ENCODE measurements at regions not wholly inside any gene's neighbourhood (a gene's known extent, or its start where the extent isn't known, plus 50 kb on each side); places are given as distances from the start of the nearest gene placed in this dataset.
"Not testable (repeated sequence)": the region's sequence is repeated elsewhere in the genome, so short reads cannot be mapped to it uniquely, and the experiment has no call there.

DNA sequence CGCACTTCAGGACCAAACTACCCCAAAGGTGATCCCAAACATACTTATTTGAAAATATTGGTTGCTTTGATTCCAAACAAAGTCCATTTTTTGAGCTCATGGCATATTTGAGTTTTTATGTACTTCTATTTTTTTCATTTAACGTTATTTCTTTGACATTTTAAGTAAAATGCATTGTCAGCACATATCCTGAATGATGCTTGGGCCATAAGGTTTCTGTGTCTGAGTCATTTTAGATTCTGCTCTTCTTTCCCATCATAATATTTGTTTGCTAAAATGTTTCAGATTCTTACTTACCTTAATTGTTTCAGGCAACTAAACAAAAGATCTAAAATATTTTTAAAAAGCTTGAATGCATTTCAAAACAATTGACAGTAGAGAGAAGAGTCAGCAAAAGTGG lies 998.2 kb downstream of the REEP3 start:
- ATAC-seq, result no peak
- intact Hi-C loops (cut with DNase I), result no loop called here
- no peak for DNase-seq (ENCODE audit: low spot score)

DNA sequence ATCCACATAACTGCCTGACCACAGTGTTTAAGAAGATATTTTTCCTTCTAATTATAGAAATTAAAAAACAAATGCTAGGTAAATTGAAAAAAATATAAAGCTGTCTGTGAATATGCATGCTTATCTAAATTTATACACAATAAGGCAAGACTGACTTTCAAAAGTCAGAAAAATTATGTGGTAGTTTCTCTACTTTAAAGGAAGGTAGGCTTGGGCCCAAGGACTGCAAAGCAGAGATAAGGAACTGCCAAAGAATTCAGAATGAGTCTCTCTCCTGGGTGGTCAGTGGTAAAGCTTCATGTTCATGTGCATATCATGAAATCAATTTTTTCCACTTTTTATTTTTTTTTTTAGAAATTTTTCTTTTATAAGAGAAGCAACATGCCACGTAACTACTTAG lies 998.6 kb downstream of the REEP3 start:
- intact Hi-C loops (cut with DNase I), result no loop called here
- ATAC-seq (no peak), DNase-seq (ENCODE audit: low spot score) (no peak)

DNA sequence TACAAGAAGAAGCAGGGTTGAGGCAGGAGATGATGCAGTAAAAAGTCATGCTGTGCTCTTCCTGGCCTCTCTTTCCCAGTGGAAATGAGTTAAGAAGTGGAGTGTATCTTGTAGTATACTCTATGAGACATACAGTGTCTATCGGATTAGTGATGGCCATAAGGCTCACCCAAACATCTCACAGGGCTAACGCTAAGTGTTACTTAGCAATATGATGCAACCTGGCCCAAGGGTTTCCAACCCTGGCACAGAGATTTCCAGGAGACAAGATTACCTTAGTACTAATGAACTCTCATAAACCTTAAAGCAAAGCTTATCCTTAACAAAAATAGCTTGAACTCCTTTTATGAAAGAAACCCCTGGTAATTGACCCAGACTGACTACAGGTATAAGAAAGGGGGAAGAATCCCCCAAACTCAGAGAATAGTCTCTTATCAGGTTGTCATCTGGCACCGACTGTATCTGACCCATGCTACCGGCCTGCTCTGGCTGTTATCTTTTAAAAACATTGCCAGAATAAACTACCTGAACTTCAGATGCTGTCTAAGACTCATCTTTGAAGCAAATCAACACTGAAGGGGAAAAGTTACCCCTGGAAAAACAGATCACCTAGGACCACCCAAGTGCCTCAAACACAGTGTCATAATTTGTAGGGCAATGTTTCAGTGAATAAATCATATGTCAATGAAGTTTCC lies 1002.0 kb downstream of the REEP3 start:
- no peak for ATAC-seq
- intact Hi-C loops (cut with DNase I), result no loop called here
- DNase-seq (ENCODE audit: low spot score), result no peak

DNA sequence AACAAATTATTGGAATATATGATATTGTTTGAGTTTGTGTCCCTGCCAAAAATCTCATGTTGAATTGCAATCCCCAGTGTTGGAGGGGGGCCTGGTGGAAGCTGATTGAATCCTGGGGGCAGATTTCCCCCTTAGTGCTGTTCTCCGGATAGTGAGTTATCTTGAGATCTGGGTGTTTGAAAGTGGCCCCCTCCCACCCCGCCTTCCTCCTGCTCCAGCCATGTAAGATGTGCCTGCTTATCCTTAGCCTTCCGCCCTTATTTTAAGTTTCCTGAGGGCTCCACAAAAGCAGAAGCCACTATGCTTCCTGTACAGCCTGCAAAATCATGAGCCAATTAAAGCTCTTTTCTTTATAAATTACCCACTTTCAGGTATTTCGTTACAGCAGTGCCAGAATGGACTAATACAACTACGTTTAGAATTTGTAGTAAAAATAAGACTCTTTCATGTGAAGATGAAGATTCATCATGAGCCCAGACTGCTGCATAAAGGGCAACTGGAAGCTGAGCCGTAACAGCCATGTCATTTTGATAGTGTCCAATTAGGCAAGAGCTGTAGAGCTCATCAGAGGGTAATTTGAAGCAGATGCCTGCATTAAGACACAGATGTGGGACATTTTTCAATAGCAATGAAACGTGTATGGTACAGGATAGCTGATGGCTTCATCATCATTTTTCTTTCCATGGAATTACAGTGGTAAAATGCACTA lies 1007.2 kb downstream of the REEP3 start:
- intact Hi-C loops (cut with DNase I), result no loop called here
- DNase-seq (ENCODE audit: low spot score), result no peak
- ATAC-seq, result no peak

DNA sequence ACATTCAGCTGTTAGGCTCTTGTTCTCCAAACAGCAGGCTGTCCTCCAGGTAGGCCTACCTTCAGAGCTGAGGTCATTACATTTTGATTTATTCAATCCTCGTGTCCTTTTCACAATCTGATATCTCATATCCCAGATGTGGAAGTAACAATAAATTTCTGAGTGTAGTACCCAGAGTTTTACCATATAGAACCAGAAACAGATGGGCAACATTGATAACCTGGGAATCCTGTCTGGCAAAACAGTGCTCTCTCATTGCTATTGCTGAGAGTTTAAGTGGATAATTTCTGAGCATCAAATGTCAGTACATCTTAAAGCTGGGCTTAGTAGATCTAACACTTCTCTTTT lies 1007.8 kb downstream of the REEP3 start:
- intact Hi-C loops (cut with DNase I), result no loop called here
- ATAC-seq (no peak), DNase-seq (ENCODE audit: low spot score) (no peak)

DNA sequence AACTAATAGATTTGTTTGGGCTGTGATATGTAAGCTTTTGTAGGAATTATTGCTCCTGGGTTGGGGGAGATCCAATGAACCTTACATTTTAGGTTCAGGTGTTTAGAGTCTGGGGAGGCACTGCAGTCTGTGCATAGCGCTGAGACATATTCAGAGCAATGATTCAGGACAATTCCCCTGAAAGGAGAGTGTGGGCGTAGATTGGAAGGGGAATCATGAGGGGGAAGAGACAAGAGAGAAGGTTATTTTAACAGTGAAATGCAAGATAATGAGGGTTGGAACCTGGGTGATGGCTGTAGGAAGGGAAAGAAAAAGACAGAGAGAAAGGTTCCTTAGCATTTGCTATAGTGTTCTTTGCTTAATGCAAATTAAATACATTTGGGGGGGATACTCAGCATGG lies 1013.4 kb downstream of the REEP3 start:
- ATAC-seq, result no peak
- intact Hi-C loops (cut with DNase I), result no loop called here
- no peak for DNase-seq (ENCODE audit: low spot score)

DNA sequence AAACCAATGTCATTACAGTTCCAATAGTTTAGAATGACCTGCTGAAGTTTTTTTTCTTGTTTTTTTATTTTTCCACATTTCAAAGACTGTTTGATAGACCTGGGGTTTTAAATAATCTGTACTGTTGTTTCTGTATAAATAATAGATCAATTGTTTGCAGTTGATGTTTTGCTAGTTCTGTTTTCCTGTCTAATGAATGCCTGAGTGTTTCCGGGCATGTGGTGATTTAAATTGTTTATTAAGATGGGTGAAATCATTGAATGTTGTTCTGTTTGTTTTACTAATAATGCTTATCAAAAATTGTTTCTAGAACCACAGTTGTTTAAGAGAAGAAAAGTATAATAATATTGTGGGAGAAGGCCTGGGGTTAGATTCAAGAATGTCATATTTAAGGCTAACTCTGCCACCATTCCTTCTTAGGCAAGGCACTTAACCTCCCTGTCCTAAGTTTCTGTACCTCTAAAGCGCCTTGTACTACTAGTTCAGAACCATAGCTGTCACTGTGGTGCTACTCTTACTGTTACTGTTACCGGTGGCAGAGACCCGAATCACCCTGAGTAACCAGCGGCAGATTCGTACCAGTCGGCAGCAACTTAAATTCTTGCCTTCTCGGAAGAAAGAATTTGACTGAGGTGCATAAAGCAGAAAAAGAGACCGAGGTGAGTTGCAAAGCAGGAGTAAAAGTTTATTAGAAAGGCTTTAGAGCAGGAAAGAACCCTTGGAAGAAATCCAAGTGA lies 1014.1 kb downstream of the REEP3 start:
- DNase-seq (ENCODE audit: low spot score) (no peak), ATAC-seq (no peak)
- intact Hi-C loops (cut with DNase I), result no loop called here

DNA sequence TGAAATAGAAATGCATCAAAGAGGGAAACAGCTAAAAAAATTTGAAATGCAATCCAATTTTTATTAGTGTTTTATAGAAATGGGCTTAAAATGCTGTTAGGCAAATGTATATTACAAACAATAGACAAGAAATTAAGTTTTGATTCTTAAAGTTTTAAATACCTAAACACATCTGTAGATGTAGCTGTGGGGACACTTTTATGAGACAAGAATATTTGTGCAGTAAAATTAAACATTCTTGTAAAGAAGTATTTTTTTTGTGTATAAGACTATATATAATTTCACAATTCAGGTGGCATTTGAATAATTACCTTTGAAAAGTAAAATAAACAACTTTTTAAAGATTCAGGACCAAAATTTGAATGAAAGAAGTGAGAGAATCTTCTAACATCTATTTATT lies 1015.9 kb downstream of the REEP3 start:
- DNase-seq (ENCODE audit: low spot score), result no peak
- intact Hi-C loops (cut with DNase I), result no loop called here
- no peak for ATAC-seq

DNA sequence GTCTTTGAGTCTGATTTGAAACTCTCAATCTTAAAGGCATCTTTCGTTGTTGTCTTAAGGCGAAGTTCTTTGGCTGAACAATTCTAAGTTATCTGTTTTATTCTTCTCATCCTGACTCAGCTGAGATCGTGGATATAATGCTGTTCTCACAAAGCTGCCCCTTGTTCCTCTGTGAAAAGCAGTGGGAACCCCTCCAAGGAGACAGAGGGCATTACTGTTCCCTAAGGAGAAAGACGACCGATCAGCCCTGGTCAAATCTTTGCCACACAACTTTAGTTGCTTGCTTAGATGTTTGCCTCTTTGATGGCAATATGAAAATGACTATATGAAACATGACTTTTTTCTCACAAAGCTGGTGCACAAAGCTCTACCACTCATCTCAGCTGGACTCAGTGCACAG lies 1016.7 kb downstream of the REEP3 start:
- intact Hi-C loops (cut with DNase I), result no loop called here
- ATAC-seq (no peak), DNase-seq (ENCODE audit: low spot score) (no peak)

DNA sequence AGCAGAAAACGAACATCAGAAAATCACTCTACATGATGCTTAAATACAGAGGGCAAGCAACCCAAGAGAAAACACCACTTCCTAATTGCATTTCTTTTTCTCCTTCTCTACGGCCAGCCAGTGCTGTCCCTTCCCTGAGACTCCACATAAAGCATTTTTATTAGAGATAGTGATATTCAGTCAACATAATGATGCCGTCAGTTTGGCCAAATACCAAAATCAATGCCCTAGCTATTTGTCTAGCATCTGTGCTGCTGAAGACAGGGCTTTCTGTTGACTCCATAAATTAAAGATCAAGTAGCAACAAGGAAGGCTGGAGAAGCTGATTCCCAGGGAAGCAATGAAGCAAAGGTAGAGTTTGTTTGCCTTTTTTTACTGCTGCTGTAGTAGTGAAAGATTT lies 1024.9 kb downstream of the REEP3 start:
- intact Hi-C loops (cut with DNase I), result no loop called here
- DNase-seq (ENCODE audit: low spot score) (no peak), ATAC-seq (no peak)

DNA sequence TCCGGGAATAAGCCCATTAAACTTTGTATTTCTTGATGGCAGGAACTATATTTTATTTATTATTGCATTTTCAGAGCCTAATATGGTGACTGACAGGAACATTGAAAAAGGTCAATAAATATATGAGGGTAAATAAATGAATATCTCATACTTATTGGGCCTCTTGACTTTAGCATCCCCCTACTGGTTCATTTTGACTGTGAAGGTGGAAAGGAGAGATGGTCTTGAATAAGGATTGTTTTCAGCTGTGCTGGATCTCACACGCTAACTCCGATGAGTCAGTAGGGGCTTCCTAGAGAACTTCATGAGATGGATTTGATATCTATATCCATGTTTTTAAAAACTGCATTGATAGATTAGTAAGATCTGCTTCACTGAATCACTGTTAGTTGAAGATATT lies 1026.0 kb downstream of the REEP3 start:
- intact Hi-C loops (cut with DNase I), result no loop called here
- ATAC-seq (no peak), DNase-seq (ENCODE audit: low spot score) (no peak)

DNA sequence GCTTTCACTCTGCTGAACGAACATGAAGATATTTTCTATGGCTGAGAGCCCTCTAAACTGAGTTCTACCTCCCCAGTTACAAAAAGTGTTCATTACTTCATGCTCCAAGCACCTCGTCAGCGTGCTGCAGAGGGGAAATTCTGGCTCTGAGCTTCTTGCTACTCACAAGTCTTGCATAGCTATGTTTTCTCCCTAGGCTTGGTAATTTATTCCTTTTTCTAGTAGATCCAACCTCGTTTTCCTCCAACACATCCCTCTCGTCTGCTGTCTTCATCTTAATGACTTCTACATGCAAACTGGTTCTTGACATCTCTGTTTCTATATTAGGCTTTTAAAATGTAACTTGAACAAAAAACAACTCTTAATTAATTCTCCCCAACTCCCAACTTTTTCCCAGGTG lies 1034.5 kb downstream of the REEP3 start:
- intact Hi-C loops (cut with DNase I), result no loop called here
- DNase-seq (ENCODE audit: low spot score), result no peak
- ATAC-seq, result no peak

DNA sequence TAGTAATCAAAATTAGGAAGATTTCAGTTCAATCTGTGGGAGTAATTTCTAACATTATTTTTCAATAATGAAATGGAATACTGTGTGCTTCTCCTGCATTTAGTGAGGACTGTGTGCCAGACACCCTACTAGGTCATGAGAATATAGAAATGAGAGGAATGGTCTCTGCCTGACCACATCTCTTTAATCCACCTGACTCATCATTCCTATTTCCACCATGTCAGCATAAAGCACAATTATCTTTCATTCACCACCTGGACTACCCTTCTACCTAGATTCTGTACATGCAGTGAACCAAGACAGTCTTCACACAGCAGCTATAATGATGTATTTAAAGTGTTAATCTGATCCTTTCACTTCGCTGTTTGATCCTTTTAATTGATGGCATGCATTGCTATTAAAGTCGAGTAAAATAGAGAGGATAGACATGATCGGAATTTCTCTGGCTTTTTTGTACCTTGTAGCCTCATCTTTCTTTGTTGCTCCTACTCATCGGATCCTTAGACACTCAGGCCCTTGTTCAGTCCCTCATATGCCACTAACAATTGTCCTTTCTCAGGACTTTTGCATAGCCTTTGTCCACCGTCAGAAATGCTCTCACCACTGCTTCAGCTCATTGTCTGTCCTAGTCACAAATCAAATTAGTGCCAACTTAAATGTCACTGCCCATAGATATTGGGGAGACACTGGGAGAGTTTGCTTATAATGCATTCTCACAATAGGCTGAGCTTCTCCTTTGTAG lies 1037.1 kb downstream of the REEP3 start:
- ATAC-seq, result no peak
- DNase-seq (ENCODE audit: low spot score), result no peak
- intact Hi-C loops (cut with DNase I), result no loop called here

DNA sequence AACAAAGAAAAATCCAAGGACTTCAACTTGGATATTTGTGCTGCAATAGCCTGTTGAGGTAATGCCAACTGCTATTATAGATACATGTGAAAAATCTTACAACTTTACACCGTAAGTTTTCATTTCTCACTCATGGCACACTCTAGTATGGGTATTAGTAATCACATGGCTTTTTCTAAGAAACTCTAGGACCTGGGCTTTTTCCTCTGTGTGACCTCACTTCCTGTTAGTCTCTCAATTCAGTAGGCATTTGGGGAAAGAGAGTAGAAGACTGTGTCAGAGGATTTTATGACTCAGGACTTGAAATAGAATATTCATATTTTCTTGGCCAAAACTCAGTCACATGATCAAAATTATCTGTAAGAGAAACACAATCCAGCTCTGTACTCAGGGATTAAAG lies 1049.9 kb downstream of the REEP3 start:
- intact Hi-C loops (cut with DNase I), result no loop called here
- DNase-seq (ENCODE audit: low spot score) (no peak), ATAC-seq (no peak)

DNA sequence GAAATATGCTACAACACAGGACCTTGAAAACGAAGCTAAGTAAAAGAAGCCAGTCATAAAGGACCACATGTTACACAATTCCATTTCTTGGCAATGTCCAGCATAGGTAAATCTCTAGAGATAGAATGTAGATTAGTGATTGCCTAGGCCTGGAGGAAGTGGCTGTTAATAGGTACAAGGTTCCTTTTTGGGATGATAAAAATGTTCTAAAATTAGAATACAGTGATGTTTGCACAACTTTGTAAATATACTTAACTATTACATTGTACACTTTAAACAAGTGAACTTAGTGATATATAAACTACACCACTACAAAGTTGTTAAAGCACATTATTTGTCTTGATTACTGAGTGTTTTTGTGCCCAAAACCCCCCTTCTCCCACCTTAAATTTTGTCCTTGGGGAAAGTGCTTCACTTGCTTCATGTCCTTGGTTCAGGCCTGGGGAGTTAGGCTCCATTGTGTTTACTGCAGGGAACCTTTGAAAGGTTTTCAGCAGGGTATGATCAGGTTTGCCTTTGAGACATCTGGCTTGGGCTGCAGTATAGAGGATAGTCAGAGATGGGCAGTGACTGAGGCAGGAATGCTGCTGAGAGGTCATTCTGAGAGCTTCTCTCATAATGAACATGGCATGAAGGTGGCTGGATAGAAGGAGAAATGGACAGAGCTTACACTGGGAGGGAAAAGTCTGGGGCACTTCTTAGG lies 1052.6 kb downstream of the REEP3 start:
- intact Hi-C loops (cut with DNase I), result no loop called here
- DNase-seq (ENCODE audit: low spot score) (no peak), ATAC-seq (no peak)

DNA sequence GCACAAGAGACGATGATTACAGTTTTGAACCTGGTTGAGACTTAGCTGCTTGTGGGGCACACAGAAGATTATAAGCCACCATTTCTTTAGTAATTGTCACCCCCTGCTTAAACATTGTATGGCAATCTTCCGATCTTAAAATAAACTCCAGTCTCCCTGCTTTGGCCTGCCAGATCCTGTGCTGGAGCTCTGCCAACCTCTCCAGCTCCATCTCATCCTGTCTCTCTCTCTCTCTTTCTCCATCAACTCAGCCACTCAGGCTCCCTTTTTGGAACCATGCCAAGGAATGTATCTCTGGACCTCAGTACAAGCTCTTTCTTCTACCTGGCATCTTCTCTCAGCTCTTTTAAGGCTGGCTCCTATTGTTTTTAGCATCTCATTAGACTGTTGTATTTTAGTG lies 1053.2 kb downstream of the REEP3 start:
- ATAC-seq, result no peak
- intact Hi-C loops (cut with DNase I), result no loop called here

DNA sequence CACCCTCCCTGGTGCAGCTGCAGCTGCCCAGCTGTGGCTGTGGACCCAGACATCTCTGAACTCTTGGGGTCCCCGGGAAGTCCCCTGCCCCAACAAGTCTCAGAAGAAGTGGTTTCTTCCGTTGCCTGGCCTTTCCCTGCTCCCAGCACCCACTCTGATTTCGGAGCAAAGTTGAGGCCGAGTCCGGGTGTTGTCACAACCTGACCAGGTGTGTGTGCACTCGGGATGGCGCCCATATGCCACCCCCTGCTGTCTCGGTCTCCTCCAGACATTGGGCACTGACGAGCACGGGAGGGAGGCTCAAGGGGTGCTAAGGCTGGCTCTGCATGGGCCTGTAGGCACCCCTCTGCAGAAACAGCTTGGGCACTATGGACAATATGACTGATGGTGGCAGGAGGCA lies 1055.3 kb downstream of the REEP3 start:
- no peak for DNase-seq (ENCODE audit: low spot score)
- intact Hi-C loops (cut with DNase I), result no loop called here
- ATAC-seq, result no peak

More for the DNA sequence above, 1053.2 kb downstream of the REEP3 start:
- DNase-seq (ENCODE audit: low spot score), result no peak

DNA sequence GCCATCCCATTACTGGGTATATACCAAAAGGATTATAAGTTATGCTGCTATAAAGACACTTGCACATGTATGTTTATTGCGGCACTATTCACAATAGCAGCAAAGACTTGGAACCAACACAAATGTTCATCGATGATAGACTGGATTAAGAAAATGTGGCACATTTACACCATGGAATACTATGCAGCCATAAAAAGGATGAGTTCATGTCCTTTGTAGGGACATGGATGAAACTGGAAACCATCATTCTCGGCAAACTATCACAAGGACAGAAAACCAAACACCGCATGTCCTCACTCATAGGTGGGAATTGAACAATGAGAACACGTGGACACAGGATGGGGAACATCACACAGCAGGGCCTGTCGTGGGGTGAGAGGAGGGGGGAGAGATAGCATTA lies 1057.6 kb downstream of the REEP3 start:
- DNase-seq (ENCODE audit: low spot score); intact Hi-C loops (cut with DNase I); ATAC-seq: not testable (repeated sequence)

DNA sequence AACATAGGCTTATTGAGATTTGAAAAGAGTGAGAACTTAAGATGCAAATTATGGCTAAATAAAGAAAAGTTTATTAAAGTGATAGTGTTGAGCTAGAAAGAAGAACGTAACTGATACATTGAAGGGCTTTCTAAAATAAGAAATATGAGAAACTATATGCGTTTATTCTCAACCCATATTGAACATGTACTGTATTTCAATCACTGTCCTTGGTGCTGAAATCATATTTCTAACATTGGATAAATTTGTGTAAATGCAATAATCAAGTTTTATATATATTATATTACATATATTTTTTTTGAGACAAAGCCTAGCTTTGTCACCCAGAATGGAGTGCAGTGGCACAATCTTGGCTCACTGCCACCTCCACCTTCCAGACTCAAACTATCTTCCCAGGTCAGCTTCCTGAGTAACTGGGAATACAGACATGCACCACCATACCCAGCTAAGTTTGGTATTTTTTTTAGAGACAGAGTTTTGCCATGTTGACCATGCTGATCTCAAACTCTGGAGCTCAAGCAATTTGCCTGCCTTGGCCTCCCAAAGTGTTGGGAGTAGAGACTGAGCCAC lies 1065.8 kb downstream of the REEP3 start:
- intact Hi-C loops (cut with DNase I), result no loop called here
- DNase-seq (ENCODE audit: low spot score), result no peak
- ATAC-seq, result no peak

All from sciatic nerve (tissue), 2 donors.